HEK293 (cell line): ENCODE measurements at regions not wholly inside any gene's neighbourhood (a gene's known extent, or its start where the extent isn't known, plus 50 kb on each side); places are given as distances from the start of the nearest gene placed in this dataset.

Source experiments
- CTCF ChIA-PET: fragments of 350-600 bp; formaldehyde crosslinking; extraction: SDS; loops from one replicate; lab custom pipeline; 2021; ENCODE audit warnings: antibody characterized with exemption; lab: Yijun Ruan, JAX
- POLR2A ChIA-PET: fragments of 300-600 bp; formaldehyde crosslinking; extraction: SDS; loops from one replicate; lab custom pipeline; 2020; ENCODE audit warnings: antibody characterized with exemption, inconsistent platforms; lab: Yijun Ruan, JAX
- H3K27ac ChIP-seq: fragments of 200-500 bp; sonication (Bioruptor generic); 2 replicates; pipeline ENCODE4 v1.5.1; 2014; ENCODE audit warnings: low read depth, low read length, control low read depth, inconsistent platforms; ENCODE audit errors: extremely low read depth
- H3K36me3 ChIP-seq, 2 experiments: fragments of 200-500 bp in 1 of 2; sonication (Bioruptor generic) in 1 of 2; 1 replicate in 1 of 2; 2 replicates in 1 of 2; pipeline ENCODE4 v1.5.1; 2014 to 2017; ENCODE audit warnings: inconsistent platforms in 2 of 2, low read length in 2 of 2; ENCODE audit not compliant: control insufficient read depth in 2 of 2, insufficient read depth in 1 of 2
- H3K4me1 ChIP-seq: fragments of 200-500 bp; sonication (Bioruptor generic); 2 replicates; pipeline ENCODE4 v1.5.1; 2014; ENCODE audit warnings: mild to moderate bottlenecking, low read length, inconsistent platforms; ENCODE audit not compliant: control insufficient read depth, insufficient read depth
- H3K4me3 ChIP-seq: 2 replicates; pipeline ENCODE4 v1.5.1; 2011; ENCODE audit warnings: low read depth, mild to moderate bottlenecking, control low read depth, low read length, moderate library complexity
- H3K9me3 ChIP-seq: fragments of 200-500 bp; sonication (Bioruptor generic); 2 replicates; pipeline ENCODE4 v1.5.1; 2014; ENCODE audit warnings: low read depth, low read length, inconsistent platforms; ENCODE audit not compliant: control insufficient read depth, insufficient read depth
- ELK4 ChIP-seq: IDR thresholded peaks from 2 replicates; pipeline ENCODE4 v1.6.1; 2011; ENCODE audit warnings: mild to moderate bottlenecking, low read depth, low read length, borderline replicate concordance
- GLI2 ChIP-seq: fragments of 450-650 bp; formaldehyde crosslinking; IDR thresholded peaks from 2 replicates; pipeline ENCODE4; 2017; ENCODE audit warnings: missing biosample characterization, missing genetic modification characterization, low read depth, borderline replicate concordance
- HIC1 ChIP-seq: fragments of 450-650 bp; formaldehyde crosslinking; IDR thresholded peaks from 2 replicates; pipeline ENCODE4 v1.5.1; 2016; ENCODE audit warnings: missing biosample characterization, missing genetic modification characterization
- HOXC10 ChIP-seq: sonication (generic); formaldehyde crosslinking; IDR thresholded peaks from 2 replicates; pipeline ENCODE4 v1.8.1; 2023; ENCODE audit warnings: mild to moderate bottlenecking, missing genetic modification reagents
- MZF1 ChIP-seq: fragments of 450-650 bp; formaldehyde crosslinking; IDR thresholded peaks from 2 replicates; pipeline ENCODE4 v1.5.1; 2017; ENCODE audit warnings: missing biosample characterization, missing genetic modification characterization, borderline replicate concordance
- PRDM10 ChIP-seq: fragments of 450-650 bp; formaldehyde crosslinking; IDR thresholded peaks from 2 replicates; pipeline ENCODE4 v1.5.1; 2016; ENCODE audit warnings: missing biosample characterization, missing genetic modification characterization
- PRDM4 ChIP-seq: fragments of 450-650 bp; formaldehyde crosslinking; IDR thresholded peaks from 2 replicates; pipeline ENCODE4 v1.5.1; 2017; ENCODE audit warnings: missing biosample characterization, missing genetic modification characterization
- ZBTB7A ChIP-seq: fragments of 450-650 bp; formaldehyde crosslinking; IDR thresholded peaks from 2 replicates; pipeline ENCODE4 v1.5.1; 2016; ENCODE audit warnings: low read depth, missing biosample characterization, missing genetic modification characterization
- ZNF112 ChIP-seq: fragments of 450-650 bp; formaldehyde crosslinking; IDR thresholded peaks from 2 replicates; pipeline ENCODE4 v1.5.0; 2017; ENCODE audit warnings: missing biosample characterization, missing genetic modification characterization
- ZNF404 ChIP-seq: fragments of 450-650 bp; formaldehyde crosslinking; IDR thresholded peaks from 2 replicates; pipeline ENCODE4 v1.5.1; 2017; ENCODE audit warnings: missing biosample characterization, missing genetic modification characterization
- ZNF548 ChIP-seq: fragments of 450-650 bp; formaldehyde crosslinking; IDR thresholded peaks from 2 replicates; pipeline ENCODE4 v1.5.1; 2016; ENCODE audit warnings: missing biosample characterization, missing genetic modification characterization
- ZNF561 ChIP-seq: fragments of 450-650 bp; IDR thresholded peaks from 2 replicates; pipeline ENCODE4 v1.5.1; 2018; ENCODE audit warnings: missing biosample characterization, missing genetic modification characterization, borderline replicate concordance
- ZNF654 ChIP-seq: fragments of 450-650 bp; formaldehyde crosslinking; IDR thresholded peaks from 2 replicates; pipeline ENCODE4 v1.5.1; 2016; ENCODE audit warnings: low read depth, missing biosample characterization, missing genetic modification characterization
- ZNF660 ChIP-seq: fragments of 450-650 bp; IDR thresholded peaks from 2 replicates; pipeline ENCODE4 v1.5.1; 2018; ENCODE audit warnings: missing biosample characterization, mild to moderate bottlenecking, missing genetic modification characterization
- ZNF777 ChIP-seq: fragments of 450-650 bp; formaldehyde crosslinking; IDR thresholded peaks from 2 replicates; pipeline ENCODE4 v1.5.1; 2017; ENCODE audit warnings: missing biosample characterization, missing genetic modification characterization, borderline replicate concordance
- ZNF792 ChIP-seq: fragments of 450-650 bp; formaldehyde crosslinking; IDR thresholded peaks from 2 replicates; pipeline ENCODE4 v1.5.1; 2016; ENCODE audit warnings: missing biosample characterization, missing genetic modification characterization
- ZNF843 ChIP-seq: fragments of 450-650 bp; formaldehyde crosslinking; IDR thresholded peaks from 2 replicates; pipeline ENCODE4 v1.5.1; 2016; ENCODE audit warnings: missing biosample characterization, missing genetic modification characterization
- ZSCAN18 ChIP-seq: fragments of 450-650 bp; formaldehyde crosslinking; IDR thresholded peaks from 2 replicates; pipeline ENCODE4 v1.5.1; 2016; ENCODE audit warnings: missing biosample characterization, missing genetic modification characterization

GRCh38 chr10:128474571-128474970, 348.3 kb upstream of the MKI67 start (continued):
- TF ChIP-seq ZSCAN18 (tag by site-specific recombination) (no peak), ZNF404 (no peak)

- Histone ChIP-seq H3K36me3 (no peaks in the 10 kb centered on the region), H3K4me3 (no peak overlapping the region), H3K27ac (no peak overlapping the region)
- TF ChIP-seq ZNF561 (tag by site-specific recombination) (no peak), ELK4 (no peak), ZNF548 (tag by site-specific recombination) (no peak), ZNF792 (no peak), ZNF843 (tag by site-specific recombination) (no peak), MZF1 (tag by site-specific recombination) (no peak), HIC1 (tag by site-specific recombination) (no peak), ZNF112 (tag by site-specific recombination) (no peak), GLI2 (tag by site-specific recombination) (no peak), ZBTB7A (tag by site-specific recombination) (no peak), ZNF660 (tag by site-specific recombination) (no peak), PRDM10 (tag by site-specific recombination) (no peak), PRDM4 (tag by site-specific recombination) (no peak), HOXC10 (CRISPR knock-in tag) (no peak), ZNF654 (tag by site-specific recombination) (no peak), ZNF777 (tag by site-specific recombination) (no peak)
- TF ChIP-seq, all 188 proteins: peak for 0
- H3K9me3 ChIP-seq: no peaks in the 10 kb centered on the region
- CTCF ChIA-PET: no interaction called here
- POLR2A ChIA-PET: no interaction called here
- H3K4me1 ChIP-seq: no peaks in the 10 kb centered on the region
Measured at GRCh38 chr10:128475686-128476367, 349.6 kb upstream of the MKI67 start.
